T-helper 1 cell (primary cell): ENCODE measurements at regions not wholly inside any gene's neighbourhood (a gene's known extent, or its start where the extent isn't known, plus 50 kb on each side); places are given as distances from the start of the nearest gene placed in this dataset.
A peak's percentile ranks its signal among the peaks of the same experiment; 100 is the strongest.
"Not testable (repeated sequence)": the region's sequence is repeated elsewhere in the genome, so short reads cannot be mapped to it uniquely, and the experiment has no call there.

Experiments used
- DNase-seq, 5 donors: peaks; one replicate each; pipeline ENCODE4 v3.0.0-alpha.2; 2012 to 2020

- DNase-seq: no peak
These were observed 420.5 kb upstream of the ONECUT1 start for GRCh38 chr15:53210653-53211052.

- DNase-seq: no peak
These were observed 419.4 kb upstream of the ONECUT1 start for GRCh38 chr15:53209396-53210042.

GRCh38 chr15:53208751-53209150 lies 418.6 kb upstream of the ONECUT1 start:
- DNase-seq: no peak

GRCh38 chr15:53203454-53203853 lies 413.3 kb upstream of the ONECUT1 start:
- no peak for DNase-seq

GRCh38 chr15:53202876-53203275 lies 412.7 kb upstream of the ONECUT1 start:
- no peak for DNase-seq

- DNase-seq: peak in 1 of 5 donors; percentile 53
These were observed 407.3 kb upstream of the ONECUT1 start for GRCh38 chr15:53197426-53197839.

- DNase-seq: no peak
These were observed 406.7 kb upstream of the ONECUT1 start for GRCh38 chr15:53196788-53197187.

GRCh38 chr15:53196242-53196641 lies 406.1 kb upstream of the ONECUT1 start:
- no peak for DNase-seq

- no peak for DNase-seq
These were observed 403.0 kb upstream of the ONECUT1 start for GRCh38 chr15:53193149-53193548.

GRCh38 chr15:53189860-53190259 lies 399.7 kb upstream of the ONECUT1 start:
- DNase-seq: no peak

GRCh38 chr15:53183449-53183848 lies 393.3 kb upstream of the ONECUT1 start:
- not testable (repeated sequence) for DNase-seq

- no peak for DNase-seq
These were observed 381.4 kb upstream of the ONECUT1 start for GRCh38 chr15:53171571-53171970.

- DNase-seq: no peak
These were observed 376.6 kb upstream of the ONECUT1 start for GRCh38 chr15:53166684-53167201.

GRCh38 chr15:53165988-53166683 lies 376.0 kb upstream of the ONECUT1 start:
- DNase-seq: no peak

GRCh38 chr15:53160092-53160704 lies 370.1 kb upstream of the ONECUT1 start:
- DNase-seq: no peak

- DNase-seq: no peak
These were observed 369.3 kb upstream of the ONECUT1 start for GRCh38 chr15:53159458-53159857.

- no peak for DNase-seq
These were observed 368.9 kb upstream of the ONECUT1 start for GRCh38 chr15:53158995-53159394.

GRCh38 chr15:53133255-53133850 lies 343.2 kb upstream of the ONECUT1 start:
- no peak for DNase-seq

- DNase-seq: no peak
These were observed 340.8 kb upstream of the ONECUT1 start for GRCh38 chr15:53130943-53131342.

GRCh38 chr15:53129121-53129904 lies 339.2 kb upstream of the ONECUT1 start:
- no peak for DNase-seq

GRCh38 chr15:53128652-53129051 lies 338.5 kb upstream of the ONECUT1 start:
- DNase-seq: no peak

- no peak for DNase-seq
These were observed 336.0 kb upstream of the ONECUT1 start for GRCh38 chr15:53126144-53126543.

GRCh38 chr15:53122818-53123217 lies 332.7 kb upstream of the ONECUT1 start:
- DNase-seq: no peak
